Endothelial cell of umbilical vein (primary cell): ENCODE measurements at regions not wholly inside any gene's neighbourhood (a gene's known extent, or its start where the extent isn't known, plus 50 kb on each side); places are given as distances from the start of the nearest gene placed in this dataset.

ENCODE experiments used
- BruUV-seq: library from RNA; stranded (reverse); fragments of 400-500 nt; replicated peaks from 2 replicates; lab custom pipeline; 2021; lab: Mats Ljungman, UMichigan
- CTCF ChIA-PET: fragments of 300-600, 350-600 bp; sonication (Branson Sonifier 250); formaldehyde crosslinking; loops from one replicate; lab custom pipeline; 2021; ENCODE audit warnings: antibody characterized with exemption, inconsistent platforms; lab: Charles Lee
- POLR2A ChIA-PET: fragments of 300-600, 350-600 bp; sonication (Branson Sonifier 250); formaldehyde crosslinking; loops from one replicate; lab custom pipeline; 2021; ENCODE audit warnings: antibody characterized with exemption, inconsistent platforms; lab: Charles Lee
- DNase-seq: peaks from one replicate; pipeline ENCODE4 v3.0.0-alpha.2; 2011; ENCODE audit warnings: low read depth, low spot score
- FAIRE-seq: peaks from 2 replicates; lab custom pipeline; 2011; peaks lifted over from hg19 to GRCh38; lab: Jason Lieb, UNC
- H2AFZ ChIP-seq: 2 replicates; pipeline ENCODE4 v1.6.0; 2012; ENCODE audit warnings: low read depth, low read length, control low read depth, inconsistent platforms
- H3K27ac ChIP-seq: 2 replicates; pipeline ENCODE4 v1.5.1; 2011; ENCODE audit warnings: low read depth, mild to moderate bottlenecking, control low read depth, low read length, moderate library complexity; ENCODE audit not compliant: insufficient read depth
- H3K27me3 ChIP-seq, 2 experiments: 2 replicates each; pipeline versions ENCODE4 v1.6.0 to v1.6.1; 2011; ENCODE audit warnings: low read length in 2 of 2, mixed read lengths in 1 of 2; ENCODE audit not compliant: control insufficient read depth in 2 of 2, insufficient read depth in 2 of 2
- H3K36me3 ChIP-seq, 2 experiments: 2 replicates in 1 of 2; 3 replicates in 1 of 2; pipeline ENCODE4 v1.5.1; 2011; ENCODE audit warnings: low read length in 2 of 2, mild to moderate bottlenecking in 1 of 2, moderate library complexity in 1 of 2; ENCODE audit not compliant: control insufficient read depth in 2 of 2, insufficient read depth in 2 of 2; ENCODE audit errors: extremely low read depth in 1 of 2
- H3K4me1 ChIP-seq: 3 replicates; pipeline ENCODE4 v1.5.1; 2011; ENCODE audit warnings: mild to moderate bottlenecking, low read length; ENCODE audit not compliant: control insufficient read depth, insufficient read depth; ENCODE audit errors: extremely low read depth
- H3K4me2 ChIP-seq: 2 replicates; pipeline ENCODE4 v1.6.1; 2011; ENCODE audit warnings: low read length, control low read depth, mixed read lengths; ENCODE audit not compliant: insufficient read depth
- H3K4me3 ChIP-seq, 3 experiments: fragments of 200-600 bp in 1 of 3; sonication (generic), shearing (Covaris generic) in 1 of 3; replicated peaks in 1 of 3; 2 replicates each; pipeline ENCODE4 v1.5.1; 2011 to 2016; ENCODE audit warnings: control low read depth in 3 of 3, low read length in 3 of 3, mild to moderate bottlenecking in 2 of 3, inconsistent platforms in 1 of 3, low read depth in 1 of 3, moderate library complexity in 1 of 3; ENCODE audit not compliant: insufficient read depth in 1 of 3
- H3K79me2 ChIP-seq: 2 replicates; pipeline ENCODE4 v1.6.0; 2012; ENCODE audit warnings: low read length, inconsistent platforms; ENCODE audit not compliant: control insufficient read depth, insufficient read depth
- H3K9ac ChIP-seq: replicated peaks from 2 replicates; pipeline ENCODE3; 2011; ENCODE audit warnings: low read length, control low read depth; ENCODE audit not compliant: insufficient read depth; ENCODE audit errors: extremely low read depth
- H3K9me1 ChIP-seq: replicated peaks from 3 replicates; pipeline ENCODE4 v1.6.0; 2011; ENCODE audit warnings: mild to moderate bottlenecking, low read length; ENCODE audit not compliant: control insufficient read depth, insufficient read depth; ENCODE audit errors: extremely low read depth
- H3K9me3 ChIP-seq: replicated peaks from 2 replicates; pipeline ENCODE4 v1.5.1; 2012; ENCODE audit warnings: low read length, inconsistent platforms; ENCODE audit not compliant: control insufficient read depth, insufficient read depth
- H4K20me1 ChIP-seq: replicated peaks from 2 replicates; pipeline ENCODE3; 2011; ENCODE audit warnings: mild to moderate bottlenecking, low read length; ENCODE audit not compliant: control insufficient read depth, insufficient read depth; ENCODE audit errors: extremely low read depth
- CTCF ChIP-seq, 2 donors: IDR thresholded peaks; 1 replicate in 1 of 2; 2 replicates in 1 of 2; pipeline ENCODE4 v1.5.1; 2011; ENCODE audit warnings: low read length in 2 of 2, mild to moderate bottlenecking in 2 of 2, moderate library complexity in 2 of 2, control low read depth in 1 of 2, inconsistent platforms in 1 of 2, low read depth in 1 of 2; ENCODE audit not compliant: insufficient read depth in 1 of 2; ENCODE audit errors: extremely low read depth in 1 of 2
- EZH2 ChIP-seq: IDR thresholded peaks from 2 replicates; pipeline ENCODE4 v1.6.1; 2012; ENCODE audit warnings: borderline replicate concordance, low read depth, mild to moderate bottlenecking, moderate library complexity, low read length, inconsistent platforms; ENCODE audit not compliant: severe bottlenecking
- GATA2 ChIP-seq: IDR thresholded peaks from 2 replicates; pipeline ENCODE4 v1.7.0; 2011; ENCODE audit warnings: low read depth, mild to moderate bottlenecking, moderate library complexity, mixed read lengths, low read length; ENCODE audit not compliant: insufficient read length, insufficient read depth
- JUN ChIP-seq: IDR thresholded peaks from 2 replicates; pipeline ENCODE4 v1.6.1; 2011; ENCODE audit warnings: borderline replicate concordance, low read depth; ENCODE audit not compliant: insufficient read length, insufficient read depth
- MAX ChIP-seq: IDR thresholded peaks from 2 replicates; pipeline ENCODE4 v1.6.1; 2011; ENCODE audit not compliant: insufficient read depth, insufficient read length
- MYC ChIP-seq: IDR thresholded peaks from one replicate; pipeline ENCODE4 v1.6.1; 2011; ENCODE audit warnings: mild to moderate bottlenecking, low read depth, low read length
- POLR2A ChIP-seq: IDR thresholded peaks from 2 replicates; pipeline ENCODE4 v1.6.1; 2012; ENCODE audit warnings: low read depth, mild to moderate bottlenecking, control low read depth, low read length
- POLR2AphosphoS5 ChIP-seq: IDR thresholded peaks from 2 replicates; pipeline ENCODE4 v1.6.1; 2012; ENCODE audit warnings: low read depth, mild to moderate bottlenecking, control low read depth, low read length, moderate library complexity; ENCODE audit not compliant: insufficient read depth
- dilution Hi-C: fragments of 300-500 bp; cut with MboI; formaldehyde crosslinking; loops from one replicate; pipeline ENCODE4 v1.15.0; 2019; ENCODE audit warnings: low sequenced_read_pairs; ENCODE audit not compliant: extremely low pct_ligation_motif_present
- intact Hi-C: fragments of 100-400 bp; cut with micrococcal nuclease; formaldehyde crosslinking; loops from one replicate; pipeline ENCODE4 v1.10.0; 2022

GRCh38 chr2:7292154-7292691 lies 375.0 kb downstream of the RNF144A start:
- CTCF ChIA-PET = no interaction called here
- intact Hi-C loops = no loop called here
- DNase-seq = no peak

More at GRCh38 chr2:7292154-7292691, 375.0 kb downstream of the RNF144A start:
- H3K4me2 ChIP-seq = no peak overlapping the region
- dilution Hi-C loops = no loop called here
- H3K79me2 ChIP-seq = no peaks in the 10 kb centered on the region
- H3K27ac ChIP-seq = no peak overlapping the region
- POLR2A ChIA-PET = no interaction called here
- BruUV-seq = no TSS peak
- no peak for FAIRE-seq
- TF ChIP-seq GATA2 = no peak
- TF ChIP-seq MAX = no peak
- TF ChIP-seq EZH2 = no peak
- no peak for TF ChIP-seq CTCF (IDR thresholded peaks at IDR 0.05; ENCODE audit: extremely low read depth in 1 of 2, insufficient read depth in 1 of 2, low read depth in 1 of 2, low read length in 2 of 2)
- no peak for TF ChIP-seq POLR2AphosphoS5
- no peak for TF ChIP-seq JUN
- no peak for TF ChIP-seq MYC
- TF ChIP-seq POLR2A = no peak
- peaks cover 2% of the 10 kb centered on the region for H3K9me3 ChIP-seq
- H3K4me1 ChIP-seq = no peaks in the 10 kb centered on the region
- H3K9ac ChIP-seq = no peak overlapping the region
- H2AFZ ChIP-seq = no peak overlapping the region
- no peaks in the 10 kb centered on the region for H4K20me1 ChIP-seq
- H3K9me1 ChIP-seq = no peaks in the 10 kb centered on the region
- no peak overlapping the region for H3K4me3 ChIP-seq
- H3K27me3 ChIP-seq = no peaks in the 10 kb centered on the region
- H3K36me3 ChIP-seq = no peaks in the 10 kb centered on the region
